Psoas muscle (tissue), 7 donors: ENCODE measurements at regions not wholly inside any gene's neighbourhood (a gene's known extent, or its start where the extent isn't known, plus 50 kb on each side); places are given as distances from the start of the nearest gene placed in this dataset.

Experiments used
- ATAC-seq, 4 donors: fragments of 200-7000 bp; cut with Tn5 transposase; one replicate each; pipeline ENCODE4 v1.9.1; 2020; ENCODE audit warnings: moderate library complexity in 3 of 4, mild to moderate bottlenecking in 2 of 4
- DNase-seq, 2 donors: peaks; one replicate each; pipeline ENCODE4 v3.0.0-alpha.2; 2020
- H3K27ac ChIP-seq: fragments of 200-600 bp; one replicate; pipeline ENCODE4 v1.8.0; 2022
- H3K27me3 ChIP-seq, 3 donors: fragments of 200-600 bp in 1 of 3; one replicate each; pipeline versions ENCODE4 v1.6.1 to v1.8.0; 2013 to 2022; ENCODE audit warnings: low read length in 2 of 3, mild to moderate bottlenecking in 2 of 3, moderate library complexity in 1 of 3; ENCODE audit not compliant: insufficient read depth in 3 of 3
- H3K36me3 ChIP-seq, 2 donors: fragments of 200-600 bp in 1 of 2; one replicate each; pipeline versions ENCODE4 v1.6.1 to v1.8.0; 2013 to 2022; ENCODE audit warnings: low read depth in 1 of 2, mild to moderate bottlenecking in 1 of 2, moderate library complexity in 1 of 2; ENCODE audit not compliant: insufficient read depth in 1 of 2
- H3K4me1 ChIP-seq: fragments of 200-600 bp; one replicate; pipeline ENCODE4 v1.8.0; 2022
- H3K4me3 ChIP-seq: fragments of 200-600 bp; one replicate; pipeline ENCODE4 v1.8.0; 2022; ENCODE audit warnings: mild to moderate bottlenecking
- H3K9me3 ChIP-seq: fragments of 200-600 bp; one replicate; pipeline ENCODE4 v1.8.0; 2022
- WGBS, 3 donors: extraction: QIAGEN DNeasy Blood & Tissue Kit; methylation state at CpG; one replicate each; pipeline versions ENCODE4 v1.1.6 to v1.1.7; 2013; 5-methylcytosine and 5-hydroxymethylcytosine counted together
- intact Hi-C, 2 donors: fragments of 100-400 bp; cut with DNase I; formaldehyde crosslinking; loops; one replicate each; pipeline versions ENCODE4 v1.11.0 to v1.14.2; 2022
- TF ChIP-seq, protein P1 (sequence below): fragments of 200-600 bp; IDR thresholded peaks from one replicate; pipeline ENCODE4 v1.8.0; 2022; ENCODE audit warnings: antibody characterized with exemption
- donor health status: healthy with polysubstance abuse.
- donor health status: DM: no; HTN: no; CAD: no; lungs with moderate emphysema.
- donor health status: Bipolar disorder and iron deficiency.
- donor health status: healthy.
- donor health status: DM: yes; HTN: yes; CAD: no.
- donor health status: DM: no; HTN: no; CAD: no.
- donor health status: DM: yes; HTN: yes; CAD: no.

DNA sequence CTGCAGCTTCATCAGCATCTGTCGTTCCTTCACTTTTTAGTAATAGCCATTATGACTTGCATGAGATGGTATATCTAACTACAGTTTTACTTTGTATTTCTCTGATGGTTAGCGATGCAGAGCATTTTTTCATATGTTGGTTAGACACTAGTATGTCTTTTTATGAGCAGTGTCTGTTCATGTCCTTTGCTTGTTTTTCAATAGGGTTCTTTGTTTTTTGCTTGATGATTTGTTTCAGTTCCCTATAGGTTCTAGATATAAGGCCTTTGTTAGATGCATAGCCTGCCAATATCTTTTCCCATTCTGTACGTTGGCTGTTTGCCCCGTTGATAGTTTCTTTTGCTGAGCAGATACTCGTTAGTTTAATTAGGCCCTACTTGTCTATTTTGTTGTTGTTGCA, 487.2 kb upstream of the BCHE start:
- Histone ChIP-seq H3K36me3 (no peaks in the 10 kb centered on the region), H3K27ac (no peak overlapping the region), H3K27me3 (no peaks in the 10 kb centered on the region), H3K4me3 (no peak overlapping the region), H3K4me1 (no peaks in the 10 kb centered on the region), H3K9me3 (no peaks in the 10 kb centered on the region)
- ATAC-seq: no peak
- TF ChIP-seq, protein P1, sequence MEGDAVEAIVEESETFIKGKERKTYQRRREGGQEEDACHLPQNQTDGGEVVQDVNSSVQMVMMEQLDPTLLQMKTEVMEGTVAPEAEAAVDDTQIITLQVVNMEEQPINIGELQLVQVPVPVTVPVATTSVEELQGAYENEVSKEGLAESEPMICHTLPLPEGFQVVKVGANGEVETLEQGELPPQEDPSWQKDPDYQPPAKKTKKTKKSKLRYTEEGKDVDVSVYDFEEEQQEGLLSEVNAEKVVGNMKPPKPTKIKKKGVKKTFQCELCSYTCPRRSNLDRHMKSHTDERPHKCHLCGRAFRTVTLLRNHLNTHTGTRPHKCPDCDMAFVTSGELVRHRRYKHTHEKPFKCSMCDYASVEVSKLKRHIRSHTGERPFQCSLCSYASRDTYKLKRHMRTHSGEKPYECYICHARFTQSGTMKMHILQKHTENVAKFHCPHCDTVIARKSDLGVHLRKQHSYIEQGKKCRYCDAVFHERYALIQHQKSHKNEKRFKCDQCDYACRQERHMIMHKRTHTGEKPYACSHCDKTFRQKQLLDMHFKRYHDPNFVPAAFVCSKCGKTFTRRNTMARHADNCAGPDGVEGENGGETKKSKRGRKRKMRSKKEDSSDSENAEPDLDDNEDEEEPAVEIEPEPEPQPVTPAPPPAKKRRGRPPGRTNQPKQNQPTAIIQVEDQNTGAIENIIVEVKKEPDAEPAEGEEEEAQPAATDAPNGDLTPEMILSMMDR: no peak
- intact Hi-C loops: no loop called here
- no peak for DNase-seq
- WGBS, 3 donors: 83 to 86% (median 85%) methylated on average over 5 of the region's 5 CpGs

DNA sequence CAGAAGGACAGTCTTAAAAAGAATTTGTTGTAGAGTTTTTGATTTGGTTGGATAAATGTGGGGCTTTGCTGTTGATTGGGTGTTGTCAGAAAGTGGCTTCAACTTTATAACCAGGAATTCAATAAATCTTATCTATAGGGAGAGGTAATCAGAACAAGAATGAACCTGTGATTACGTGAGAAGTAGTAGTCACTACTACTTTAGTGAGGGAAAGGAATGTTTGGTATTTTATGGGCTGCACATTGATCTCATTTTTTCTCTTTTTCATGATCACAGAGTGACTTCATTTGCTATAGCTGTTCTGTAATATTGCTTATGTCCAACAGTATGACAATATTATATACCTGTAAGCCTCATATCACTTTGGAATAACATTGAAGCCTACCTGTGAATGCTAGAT, 485.2 kb upstream of the BCHE start:
- no peaks in the 10 kb centered on the region for H3K4me1 ChIP-seq
- no peaks in the 10 kb centered on the region for H3K36me3 ChIP-seq
- intact Hi-C loops: no loop called here
- H3K27me3 ChIP-seq: no peaks in the 10 kb centered on the region
- no peak overlapping the region for H3K4me3 ChIP-seq
- 78 to 91% (median 86%) methylated on average over 1 of the region's 1 CpG for WGBS, 3 donors
- H3K27ac ChIP-seq: no peak overlapping the region
- TF ChIP-seq, protein P1: no peak
- ATAC-seq: no peak
- H3K9me3 ChIP-seq: no peaks in the 10 kb centered on the region
- DNase-seq: no peak

DNA sequence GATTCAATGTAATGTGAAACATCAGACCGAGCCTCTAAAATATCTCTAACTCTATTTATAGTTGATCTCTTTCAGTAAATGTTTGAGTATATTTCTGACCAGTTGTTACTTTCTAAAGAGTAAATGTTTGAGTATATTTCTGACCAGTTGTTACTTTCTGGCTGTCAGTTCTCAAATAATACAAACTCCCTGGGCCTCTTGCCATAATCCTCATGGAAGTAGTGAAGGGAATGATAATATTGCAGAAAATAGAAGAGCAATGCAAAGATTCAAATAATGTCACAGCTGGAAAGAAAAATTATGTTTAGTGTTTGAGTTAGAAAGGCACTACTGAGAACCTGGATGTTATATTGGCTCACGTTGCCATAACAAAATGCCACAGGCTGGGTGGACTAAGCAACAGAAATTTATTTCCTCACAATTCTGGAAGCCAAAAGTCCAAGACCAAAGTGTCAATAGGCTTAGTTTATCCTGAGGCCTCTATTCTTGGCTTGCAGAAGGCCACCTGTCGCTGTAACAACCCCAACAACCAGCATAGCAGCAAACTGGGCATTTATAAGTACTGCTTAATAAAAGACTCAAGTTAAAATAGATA, 470.6 kb upstream of the BCHE start:
- Histone ChIP-seq H3K36me3 (no peaks in the 10 kb centered on the region), H3K4me3 (no peak overlapping the region), H3K4me1 (no peaks in the 10 kb centered on the region), H3K27me3 (no peaks in the 10 kb centered on the region), H3K9me3 (no peaks in the 10 kb centered on the region), H3K27ac (no peak overlapping the region)
- DNase-seq (no peak), ATAC-seq (no peak)
- intact Hi-C loops: no loop called here
- TF ChIP-seq, protein P1: no peak
- whole genome bisulfite sequencing, 3 donors: 25 to 37% (median 29%) methylated on average over 3 of the region's 3 CpGs

DNA sequence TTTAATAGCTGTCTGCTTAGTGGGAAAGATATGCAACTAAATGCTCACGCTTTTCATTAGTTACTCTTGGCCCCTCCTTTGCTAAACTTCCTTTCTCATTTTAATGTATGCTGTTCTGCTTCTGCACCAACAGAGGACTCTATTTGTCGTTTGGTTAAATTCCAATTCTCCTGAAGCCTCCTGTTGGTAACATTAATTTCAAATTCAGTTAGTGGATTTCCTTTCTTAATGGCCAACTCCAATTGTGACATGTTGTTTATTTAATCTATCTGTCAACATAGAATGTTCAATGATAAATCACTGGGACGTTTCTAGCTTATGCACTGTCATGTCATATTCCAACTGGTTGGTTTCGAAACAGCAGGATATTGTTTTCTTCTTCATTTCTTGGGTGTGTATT, 467.4 kb upstream of the BCHE start:
- ATAC-seq (no peak), DNase-seq (no peak)
- WGBS, 3 donors: 55 to 66% (median 59%) methylated on average over 4 of the region's 4 CpGs
- no peak overlapping the region for H3K4me3 ChIP-seq
- intact Hi-C loops: no loop called here
- no peaks in the 10 kb centered on the region for H3K36me3 ChIP-seq
- H3K27ac ChIP-seq: no peak overlapping the region
- no peaks in the 10 kb centered on the region for H3K27me3 ChIP-seq
- TF ChIP-seq, protein P1: no peak
- no peaks in the 10 kb centered on the region for H3K9me3 ChIP-seq
- no peaks in the 10 kb centered on the region for H3K4me1 ChIP-seq

DNA sequence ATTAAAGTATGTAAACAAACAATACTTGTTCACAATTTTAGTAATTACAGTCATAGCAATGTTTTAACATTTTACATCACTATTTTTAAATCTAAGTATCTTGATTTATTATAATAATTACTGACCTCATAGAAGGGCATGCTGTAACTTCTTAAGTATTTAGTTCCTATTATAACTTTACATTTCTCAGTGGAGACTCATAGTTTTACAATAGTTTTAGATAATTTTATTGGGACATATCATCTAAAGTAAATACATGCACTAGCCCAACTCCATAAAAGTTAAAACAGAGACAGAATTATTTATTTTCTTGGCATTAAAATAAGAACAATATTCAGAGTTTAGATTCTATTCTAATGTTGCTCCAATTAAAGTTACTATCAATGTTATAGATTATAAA, 466.5 kb upstream of the BCHE start:
- TF ChIP-seq, protein P1: no peak
- H3K4me3 ChIP-seq: no peak overlapping the region
- no peak for ATAC-seq
- no peaks in the 10 kb centered on the region for H3K9me3 ChIP-seq
- no peaks in the 10 kb centered on the region for H3K27me3 ChIP-seq
- DNase-seq: no peak
- no peaks in the 10 kb centered on the region for H3K36me3 ChIP-seq
- H3K27ac ChIP-seq: no peak overlapping the region
- H3K4me1 ChIP-seq: no peaks in the 10 kb centered on the region
- intact Hi-C loops: no loop called here
